GM23338 (cell line): ENCODE measurements at regions not wholly inside any gene's neighbourhood (a gene's known extent, or its start where the extent isn't known, plus 50 kb on each side); places are given as distances from the start of the nearest gene placed in this dataset.

Source experiments
- ATAC-seq: fragments of 200-7000 bp; cut with Tn5 transposase; 3 replicates; pipeline ENCODE4 v1.9.1; 2020
- DNase-seq: peaks from one replicate; pipeline ENCODE4 v3.0.0-alpha.2; 2015; ENCODE audit warnings: low spot score
- H2AFZ ChIP-seq: fragments of 200-600 bp; sonication (generic); 2 replicates; pipeline ENCODE4 v1.8.0; 2016; ENCODE audit warnings: antibody characterized with exemption, mild to moderate bottlenecking, moderate library complexity
- H3F3A ChIP-seq: fragments of 200-600 bp; sonication (generic); replicated peaks from 2 replicates; pipeline ENCODE4 v1.8.0; 2017; ENCODE audit warnings: antibody characterized with exemption, mixed run types, low read depth
- H3K27ac ChIP-seq: fragments of 200-600 bp; sonication (generic); 2 replicates; pipeline ENCODE4 v1.6.1; 2016; ENCODE audit warnings: low read depth
- H3K27me3 ChIP-seq: fragments of 200-600 bp; sonication (generic); 2 replicates; pipeline ENCODE4 v1.8.0; 2016; ENCODE audit warnings: mild to moderate bottlenecking, mixed run types, moderate library complexity; ENCODE audit not compliant: insufficient read depth
- H3K36me3 ChIP-seq: fragments of 200-600 bp; sonication (generic); 2 replicates; pipeline ENCODE4 v1.8.0; 2016; ENCODE audit warnings: mild to moderate bottlenecking; ENCODE audit not compliant: insufficient read depth
- H3K4me1 ChIP-seq: fragments of 200-600 bp; sonication (generic); 2 replicates; pipeline ENCODE4 v1.8.0; 2016; ENCODE audit warnings: mild to moderate bottlenecking, moderate library complexity; ENCODE audit not compliant: insufficient read depth
- H3K4me2 ChIP-seq: fragments of 200-600 bp; sonication (generic); 2 replicates; pipeline ENCODE4 v1.7.1; 2017; ENCODE audit warnings: mixed run types
- H3K4me3 ChIP-seq: fragments of 200-600 bp; sonication (generic); 2 replicates; pipeline ENCODE4 v1.6.1; 2016; ENCODE audit warnings: mixed run types
- H3K79me2 ChIP-seq: fragments of 200-600 bp; sonication (generic); replicated peaks from 2 replicates; pipeline ENCODE4 v1.8.0; 2017; ENCODE audit warnings: mild to moderate bottlenecking; ENCODE audit not compliant: insufficient read depth
- H3K9me2 ChIP-seq: fragments of 200-600 bp; sonication (generic); 2 replicates; pipeline ENCODE4 v1.8.0; 2017; ENCODE audit not compliant: insufficient read depth
- H4K20me1 ChIP-seq: fragments of 200-600 bp; sonication (generic); replicated peaks from 2 replicates; pipeline ENCODE4 v1.8.0; 2017; ENCODE audit warnings: mild to moderate bottlenecking; ENCODE audit not compliant: insufficient read depth
- H3K27ac Mint-ChIP-seq: 2 replicates; pipeline ENCODE4 v1.8.0; 2020; ENCODE audit warnings: inconsistent platforms, mild to moderate bottlenecking, moderate library complexity, mixed read lengths
- H3K27me3 Mint-ChIP-seq: 3 replicates; pipeline ENCODE4 v1.8.0; 2022; ENCODE audit warnings: low read depth, mild to moderate bottlenecking, moderate library complexity, mixed read lengths, inconsistent platforms; ENCODE audit not compliant: insufficient read depth, poor library complexity
- H3K36me3 Mint-ChIP-seq: 3 replicates; pipeline ENCODE4 v1.8.0; 2021; ENCODE audit warnings: low read depth, mild to moderate bottlenecking, inconsistent platforms, moderate library complexity, mixed read lengths
- H3K4me1 Mint-ChIP-seq: 3 replicates; pipeline ENCODE4 v1.8.0; 2020; ENCODE audit warnings: mild to moderate bottlenecking, inconsistent platforms, mixed read lengths
- H3K4me3 Mint-ChIP-seq: 3 replicates; pipeline ENCODE4 v1.8.0; 2021; ENCODE audit warnings: moderate library complexity, mild to moderate bottlenecking, inconsistent platforms, mixed read lengths
- H3K9me3 Mint-ChIP-seq: 3 replicates; pipeline ENCODE4 v1.8.0; 2020; ENCODE audit warnings: moderate library complexity, mild to moderate bottlenecking, inconsistent platforms, mixed read lengths
- ETS1 ChIP-seq: IDR thresholded peaks from 2 replicates; pipeline ENCODE4 v1.6.1; 2016; ENCODE audit warnings: antibody characterized with exemption
- JUNB ChIP-seq: IDR thresholded peaks from one replicate; pipeline ENCODE4 v1.6.1; 2016; ENCODE audit warnings: antibody characterized with exemption; ENCODE audit not compliant: unreplicated experiment
- POLR2AphosphoS5 ChIP-seq: IDR thresholded peaks from 2 replicates; pipeline ENCODE4 v1.6.1; 2016; ENCODE audit warnings: antibody characterized with exemption, low read depth
- ZNF114 ChIP-seq: fragments of 250-450 bp; sonication (Bioruptor Pico); IDR thresholded peaks from 2 replicates; pipeline ENCODE4 v1.5.0; 2020; ENCODE audit warnings: mild to moderate bottlenecking, moderate library complexity
- ZNF331 ChIP-seq: fragments of 250-450 bp; sonication (Bioruptor Pico); IDR thresholded peaks from 2 replicates; pipeline ENCODE4 v1.5.0; 2020; ENCODE audit warnings: low read depth, mild to moderate bottlenecking, moderate library complexity
- TF ChIP-seq, protein P1 (sequence below): fragments of 250-450 bp; sonication (Bioruptor Pico); IDR thresholded peaks from 2 replicates; pipeline ENCODE4 v1.5.0; 2020; ENCODE audit warnings: mild to moderate bottlenecking, moderate library complexity

DNA sequence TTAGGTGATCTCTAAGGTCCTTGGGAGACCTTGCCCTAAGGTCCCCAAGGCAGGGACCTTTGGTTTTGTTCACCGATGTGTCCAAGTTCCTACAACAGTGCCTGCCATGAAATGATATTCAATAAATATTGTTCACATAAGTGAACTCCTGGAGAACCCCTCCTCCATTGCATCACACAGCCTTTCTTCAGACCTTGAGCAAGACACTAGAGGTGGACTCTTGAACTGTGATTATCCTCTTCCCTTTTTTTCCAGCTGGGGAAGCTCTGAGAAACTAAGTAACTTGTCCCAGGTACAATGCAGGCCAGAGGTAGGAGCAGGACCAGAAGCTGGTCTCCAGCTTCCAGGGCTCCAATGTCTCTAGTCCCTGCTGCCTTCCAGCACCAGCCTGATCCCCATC lies 76.6 kb upstream of the LMO1 start:
- ATAC-seq (no peak), DNase-seq (no peak)
- Mint-ChIP-seq H3K4me1 (peaks cover 32% of the 10 kb centered on the region), H3K27ac (no peak overlapping the region), H3K36me3 (no peaks in the 10 kb centered on the region), H3K4me3 (no peak overlapping the region), H3K27me3 (peaks cover 9% of the 10 kb centered on the region), H3K9me3 (no peaks in the 10 kb centered on the region)
- Histone ChIP-seq H3F3A (no peaks in the 10 kb centered on the region), H3K9me2 (no peaks in the 10 kb centered on the region), H3K4me2 (no peak overlapping the region), H3K36me3 (no peaks in the 10 kb centered on the region), H3K4me3 (no peak overlapping the region), H4K20me1 (no peaks in the 10 kb centered on the region), H2AFZ (no peak overlapping the region), H3K27ac (no peak overlapping the region), H3K4me1 (peaks cover 4% of the 10 kb centered on the region; the same call in 1 of the 2 replicates), H3K79me2 (no peaks in the 10 kb centered on the region), H3K27me3 (no peaks in the 10 kb centered on the region)
- TF ChIP-seq ZNF114 (CRISPR knock-in tag) (no peak), ZNF331 (CRISPR knock-in tag) (no peak), POLR2AphosphoS5 (no peak)
- TF ChIP-seq, protein P1, sequence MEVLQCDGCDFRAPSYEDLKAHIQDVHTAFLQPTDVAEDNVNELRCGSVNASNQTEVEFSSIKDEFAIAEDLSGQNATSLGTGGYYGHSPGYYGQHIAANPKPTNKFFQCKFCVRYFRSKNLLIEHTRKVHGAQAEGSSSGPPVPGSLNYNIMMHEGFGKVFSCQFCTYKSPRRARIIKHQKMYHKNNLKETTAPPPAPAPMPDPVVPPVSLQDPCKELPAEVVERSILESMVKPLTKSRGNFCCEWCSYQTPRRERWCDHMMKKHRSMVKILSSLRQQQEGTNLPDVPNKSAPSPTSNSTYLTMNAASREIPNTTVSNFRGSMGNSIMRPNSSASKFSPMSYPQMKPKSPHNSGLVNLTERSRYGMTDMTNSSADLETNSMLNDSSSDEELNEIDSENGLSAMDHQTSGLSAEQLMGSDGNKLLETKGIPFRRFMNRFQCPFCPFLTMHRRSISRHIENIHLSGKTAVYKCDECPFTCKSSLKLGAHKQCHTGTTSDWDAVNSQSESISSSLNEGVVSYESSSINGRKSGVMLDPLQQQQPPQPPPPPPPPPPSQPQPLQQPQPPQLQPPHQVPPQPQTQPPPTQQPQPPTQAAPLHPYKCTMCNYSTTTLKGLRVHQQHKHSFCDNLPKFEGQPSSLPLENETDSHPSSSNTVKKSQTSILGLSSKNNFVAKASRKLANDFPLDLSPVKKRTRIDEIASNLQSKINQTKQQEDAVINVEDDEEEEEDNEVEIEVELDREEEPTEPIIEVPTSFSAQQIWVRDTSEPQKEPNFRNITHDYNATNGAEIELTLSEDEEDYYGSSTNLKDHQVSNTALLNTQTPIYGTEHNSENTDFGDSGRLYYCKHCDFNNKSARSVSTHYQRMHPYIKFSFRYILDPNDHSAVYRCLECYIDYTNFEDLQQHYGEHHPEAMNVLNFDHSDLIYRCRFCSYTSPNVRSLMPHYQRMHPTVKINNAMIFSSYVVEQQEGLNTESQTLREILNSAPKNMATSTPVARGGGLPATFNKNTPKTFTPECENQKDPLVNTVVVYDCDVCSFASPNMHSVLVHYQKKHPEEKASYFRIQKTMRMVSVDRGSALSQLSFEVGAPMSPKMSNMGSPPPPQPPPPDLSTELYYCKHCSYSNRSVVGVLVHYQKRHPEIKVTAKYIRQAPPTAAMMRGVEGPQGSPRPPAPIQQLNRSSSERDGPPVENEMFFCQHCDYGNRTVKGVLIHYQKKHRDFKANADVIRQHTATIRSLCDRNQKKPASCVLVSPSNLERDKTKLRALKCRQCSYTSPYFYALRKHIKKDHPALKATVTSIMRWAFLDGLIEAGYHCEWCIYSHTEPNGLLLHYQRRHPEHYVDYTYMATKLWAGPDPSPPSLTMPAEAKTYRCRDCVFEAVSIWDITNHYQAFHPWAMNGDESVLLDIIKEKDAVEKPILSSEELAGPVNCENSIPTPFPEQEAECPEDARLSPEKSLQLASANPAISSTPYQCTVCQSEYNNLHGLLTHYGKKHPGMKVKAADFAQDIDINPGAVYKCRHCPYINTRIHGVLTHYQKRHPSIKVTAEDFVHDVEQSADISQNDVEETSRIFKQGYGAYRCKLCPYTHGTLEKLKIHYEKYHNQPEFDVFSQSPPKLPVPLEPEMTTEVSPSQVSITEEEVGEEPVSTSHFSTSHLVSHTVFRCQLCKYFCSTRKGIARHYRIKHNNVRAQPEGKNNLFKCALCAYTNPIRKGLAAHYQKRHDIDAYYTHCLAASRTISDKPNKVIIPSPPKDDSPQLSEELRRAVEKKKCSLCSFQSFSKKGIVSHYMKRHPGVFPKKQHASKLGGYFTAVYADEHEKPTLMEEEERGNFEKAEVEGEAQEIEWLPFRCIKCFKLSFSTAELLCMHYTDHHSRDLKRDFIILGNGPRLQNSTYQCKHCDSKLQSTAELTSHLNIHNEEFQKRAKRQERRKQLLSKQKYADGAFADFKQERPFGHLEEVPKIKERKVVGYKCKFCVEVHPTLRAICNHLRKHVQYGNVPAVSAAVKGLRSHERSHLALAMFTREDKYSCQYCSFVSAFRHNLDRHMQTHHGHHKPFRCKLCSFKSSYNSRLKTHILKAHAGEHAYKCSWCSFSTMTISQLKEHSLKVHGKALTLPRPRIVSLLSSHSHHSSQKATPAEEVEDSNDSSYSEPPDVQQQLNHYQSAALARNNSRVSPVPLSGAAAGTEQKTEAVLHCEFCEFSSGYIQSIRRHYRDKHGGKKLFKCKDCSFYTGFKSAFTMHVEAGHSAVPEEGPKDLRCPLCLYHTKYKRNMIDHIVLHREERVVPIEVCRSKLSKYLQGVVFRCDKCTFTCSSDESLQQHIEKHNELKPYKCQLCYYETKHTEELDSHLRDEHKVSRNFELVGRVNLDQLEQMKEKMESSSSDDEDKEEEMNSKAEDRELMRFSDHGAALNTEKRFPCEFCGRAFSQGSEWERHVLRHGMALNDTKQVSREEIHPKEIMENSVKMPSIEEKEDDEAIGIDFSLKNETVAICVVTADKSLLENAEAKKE (CRISPR knock-in tag) = no peak

DNA sequence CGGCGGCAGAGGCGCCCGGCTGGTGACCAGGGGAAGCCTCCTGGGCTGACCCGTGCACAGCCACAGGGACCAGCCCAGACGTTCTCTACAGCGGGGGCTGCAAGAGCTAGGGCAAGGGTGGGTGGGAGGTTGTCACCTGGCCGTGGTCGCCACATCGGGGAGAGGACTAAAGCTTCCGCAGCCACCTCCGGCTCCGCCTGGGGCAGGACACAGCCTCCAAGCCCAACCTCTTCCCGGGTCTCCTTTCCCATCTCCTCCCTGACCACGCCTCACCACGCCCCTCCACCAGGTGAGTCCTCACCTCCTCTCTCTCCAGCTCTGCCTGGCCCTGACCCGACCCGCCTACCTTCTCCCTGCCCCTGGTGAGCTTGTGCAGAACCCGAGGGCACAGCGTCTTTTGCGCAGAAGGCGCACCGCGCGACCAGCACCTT lies 75.9 kb upstream of the LMO1 start:
- ATAC-seq = peak; percentile 7; the same call in 1 of the 3 replicates
- DNase-seq = no peak

More for the DNA sequence above, 75.9 kb upstream of the LMO1 start:
- Histone ChIP-seq H3F3A (no peaks in the 10 kb centered on the region), H3K9me2 (no peaks in the 10 kb centered on the region), H3K79me2 (no peaks in the 10 kb centered on the region), H3K27ac (no peak overlapping the region), H3K4me3 (no peak overlapping the region), H3K36me3 (no peaks in the 10 kb centered on the region), H4K20me1 (no peaks in the 10 kb centered on the region), H2AFZ (no peak overlapping the region), H3K4me1 (peaks cover 4% of the 10 kb centered on the region; the same call in 1 of the 2 replicates), H3K27me3 (no peaks in the 10 kb centered on the region), H3K4me2 (no peak overlapping the region)
- Mint-ChIP-seq H3K4me1 (peaks cover 33% of the 10 kb centered on the region), H3K4me3 (no peak overlapping the region), H3K9me3 (no peaks in the 10 kb centered on the region; the same call in 2 of the 3 replicates), H3K36me3 (no peaks in the 10 kb centered on the region), H3K27me3 (peaks cover 10% of the 10 kb centered on the region), H3K27ac (no peak overlapping the region)
- TF ChIP-seq ETS1 (no peak), ZNF114 (CRISPR knock-in tag) (no peak), JUNB (no peak)
- TF ChIP-seq, protein P1 (CRISPR knock-in tag) = no peak
